ENCODE measurements at regions not wholly inside any gene's neighbourhood (a gene's known extent, or its start where the extent isn't known, plus 50 kb on each side); places are given as distances from the start of the nearest gene placed in this dataset.
"Not testable (repeated sequence)": the region's sequence is repeated elsewhere in the genome, so short reads cannot be mapped to it uniquely, and the experiment has no call there.

DNA sequence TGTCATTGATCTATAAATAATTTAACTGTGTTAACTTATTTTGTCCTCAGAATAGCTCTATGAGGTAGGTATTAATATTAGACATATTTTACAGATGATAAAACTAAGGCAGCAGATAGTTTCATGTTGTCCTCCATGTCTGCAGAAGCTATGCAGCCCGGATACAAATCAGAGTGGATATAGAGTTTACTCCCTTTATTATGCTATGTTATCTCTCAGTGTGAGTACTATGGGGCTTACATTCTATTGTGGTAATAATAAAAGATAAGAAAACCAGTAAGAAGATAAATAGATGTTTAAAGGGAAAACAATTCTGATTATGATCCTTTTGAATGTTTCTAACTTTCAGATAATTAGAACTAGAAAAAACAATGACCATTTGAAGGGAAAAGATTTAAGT, 979.8 kb upstream of the CITED2 start:
- no peak for DNase-seq

DNA sequence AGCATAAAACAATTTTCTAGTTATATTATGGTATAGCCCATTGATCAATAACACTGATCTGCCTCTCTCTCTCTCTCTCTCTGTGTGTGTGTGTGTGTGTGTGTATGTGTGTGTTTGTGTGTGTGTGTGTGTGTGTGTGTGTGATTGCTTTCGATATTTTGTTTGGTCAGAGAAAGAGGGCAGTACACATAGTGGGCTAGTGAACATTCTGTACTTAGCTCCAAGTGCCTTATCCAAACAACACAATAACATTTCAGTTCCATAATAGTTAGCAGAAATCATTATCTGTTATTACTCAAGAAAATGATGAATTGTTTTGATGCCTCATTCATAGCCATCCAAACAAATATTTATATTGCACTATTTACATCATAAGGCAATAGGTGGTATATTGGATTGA, 979.1 kb upstream of the CITED2 start:
- DNase-seq, result no peak

DNA sequence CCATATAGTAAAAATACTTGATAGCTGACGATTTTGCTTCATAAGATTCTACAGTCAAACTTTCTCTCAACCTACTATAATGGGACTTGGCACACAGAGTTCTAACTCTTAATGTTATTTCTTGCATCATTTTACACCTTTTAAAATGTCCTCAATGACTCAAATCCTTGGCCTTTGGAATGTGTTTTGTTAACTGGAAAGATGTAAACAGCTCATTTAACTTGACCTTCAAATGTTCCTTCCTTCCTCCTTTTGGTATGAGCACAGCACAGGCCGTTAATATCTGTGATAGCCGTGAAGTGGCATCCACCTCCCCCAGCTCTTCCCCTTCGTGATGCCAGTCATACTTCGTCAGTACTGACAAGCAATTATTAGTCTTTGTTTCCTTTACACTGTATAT, 972.0 kb upstream of the CITED2 start:
- DNase-seq, result no peak

DNA sequence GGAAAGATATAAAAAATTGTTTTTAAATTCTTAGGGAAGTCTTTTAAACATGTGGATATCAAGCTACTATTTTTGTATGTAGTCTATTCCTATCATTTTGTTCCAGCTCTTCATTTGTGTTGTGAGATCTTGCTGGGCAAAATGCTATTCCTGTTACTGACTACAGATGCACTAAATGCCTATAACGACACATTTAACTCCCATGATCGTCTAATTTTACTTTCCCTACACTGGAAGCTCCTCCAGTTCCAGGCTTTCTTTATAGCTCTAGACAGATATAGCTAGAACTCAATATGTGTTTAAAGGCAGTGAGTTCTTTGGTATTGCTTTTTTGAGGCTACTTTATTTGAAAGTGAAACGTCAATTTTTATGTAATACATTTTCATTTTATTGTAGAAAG, 971.5 kb upstream of the CITED2 start:
- DNase-seq, result no peak

DNA sequence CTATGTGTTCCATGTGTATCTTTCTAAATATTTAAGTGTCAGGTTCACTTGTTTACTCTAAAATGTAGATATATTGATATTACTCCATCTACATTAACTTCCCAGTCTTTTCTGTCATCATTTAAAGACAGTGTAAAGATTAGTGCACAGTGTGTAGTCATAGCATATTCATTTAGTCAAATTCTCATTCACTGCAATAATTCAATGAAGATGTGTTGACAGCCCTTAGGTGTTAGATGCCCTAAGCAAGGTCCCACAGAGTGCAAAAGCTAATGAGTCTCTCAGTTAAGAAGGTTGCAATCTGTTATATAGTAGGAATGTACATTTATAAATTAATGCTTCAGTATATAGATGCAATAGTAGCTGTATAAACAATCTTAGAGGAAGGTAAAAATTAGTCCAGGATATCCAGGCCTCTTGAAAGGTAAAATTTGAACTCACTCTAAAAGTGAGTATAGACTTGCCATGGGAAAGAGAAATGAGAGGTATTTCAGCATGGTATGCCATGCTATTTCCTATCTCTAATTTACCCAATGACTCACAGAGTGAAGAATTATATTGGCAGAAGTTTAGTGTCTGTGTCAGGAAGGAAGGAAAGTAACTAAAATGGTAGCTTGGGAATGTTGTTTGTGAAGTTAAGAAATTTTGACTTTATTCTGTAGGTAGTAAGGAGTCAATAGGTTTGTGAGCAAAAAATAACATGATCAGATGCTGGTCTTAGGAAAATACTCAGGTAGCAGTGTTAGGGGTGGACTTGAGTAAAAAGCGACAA, 969.9 kb upstream of the CITED2 start:
- no peak for DNase-seq

DNA sequence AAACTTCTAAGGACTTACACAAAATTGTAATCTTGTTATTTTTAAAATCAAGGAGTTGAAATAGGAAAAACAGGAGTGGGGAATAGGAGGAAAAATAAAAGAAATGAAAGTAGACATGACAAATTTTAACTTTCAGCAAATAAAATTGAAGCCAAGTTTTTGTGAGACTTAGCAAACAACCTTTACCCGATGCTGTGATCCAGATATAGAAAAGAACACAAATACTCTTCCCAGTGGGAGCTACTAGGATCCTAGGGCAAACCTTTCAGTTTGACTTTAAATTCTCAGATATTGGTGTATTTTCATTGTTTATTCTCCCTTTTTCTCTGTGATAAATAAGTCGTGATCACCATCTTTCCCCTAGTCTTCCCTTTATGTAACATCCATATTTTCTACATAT, 968.7 kb upstream of the CITED2 start:
- DNase-seq, result no peak

DNA sequence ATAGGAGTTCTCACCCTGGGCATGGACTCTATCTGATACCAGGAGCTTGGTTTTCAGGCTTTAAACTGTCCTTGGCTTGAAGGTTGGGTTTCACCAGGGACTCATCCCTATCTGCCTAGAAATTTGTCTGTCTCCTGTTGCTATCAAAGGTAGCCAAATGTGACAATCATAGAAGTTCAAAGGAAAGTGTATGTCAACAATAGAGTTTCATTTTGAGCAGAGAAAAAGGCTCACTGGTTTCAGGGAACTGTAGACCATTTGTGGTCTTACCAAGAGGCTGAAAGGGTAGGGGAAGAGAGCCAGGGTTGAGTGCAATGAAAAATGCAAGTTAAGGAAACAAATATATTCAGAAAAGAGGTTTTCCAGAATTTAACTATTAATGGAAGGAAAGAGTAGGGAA, 966.8 kb upstream of the CITED2 start:
- no peak for DNase-seq

DNA sequence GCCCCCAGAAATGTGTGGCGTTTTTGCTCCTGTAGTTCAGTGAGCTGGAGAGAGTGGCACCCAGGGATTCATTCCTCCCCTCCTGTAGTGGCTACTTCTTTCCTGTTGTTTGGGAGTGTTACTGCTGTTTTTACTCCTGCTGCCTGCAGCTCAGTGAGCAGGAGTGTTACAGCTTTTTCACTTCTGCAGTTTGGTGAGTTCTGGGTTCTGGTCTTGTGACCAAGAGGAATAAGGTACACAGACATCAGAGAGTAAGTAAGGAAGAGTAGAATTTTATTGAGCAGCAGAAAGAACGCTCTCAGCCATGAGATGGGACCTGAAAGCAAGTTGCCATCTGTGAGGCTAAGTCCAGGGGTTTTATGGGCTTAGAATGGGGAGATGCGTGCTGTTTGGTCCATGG, 966.3 kb upstream of the CITED2 start:
- no peak for DNase-seq

DNA sequence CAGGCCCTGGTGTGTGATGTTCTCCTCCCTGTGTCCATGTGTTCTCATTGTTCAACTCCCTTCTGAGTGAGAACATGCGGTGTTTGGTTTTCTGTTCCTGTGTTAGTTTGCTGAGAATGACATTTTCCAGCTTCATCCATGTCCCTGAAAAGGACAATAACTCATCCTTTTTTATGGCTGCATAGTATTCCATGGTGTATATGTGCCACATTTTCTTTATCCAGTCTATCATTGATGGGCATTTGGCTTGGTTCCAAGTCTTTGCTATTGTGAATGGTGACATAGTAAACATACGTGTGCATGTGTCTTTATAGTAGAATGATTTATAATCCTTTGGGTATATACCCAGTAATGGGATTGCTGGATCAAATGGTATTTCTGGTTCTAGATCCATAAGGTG, 964.6 kb upstream of the CITED2 start:
- DNase-seq, result not testable (repeated sequence)

DNA sequence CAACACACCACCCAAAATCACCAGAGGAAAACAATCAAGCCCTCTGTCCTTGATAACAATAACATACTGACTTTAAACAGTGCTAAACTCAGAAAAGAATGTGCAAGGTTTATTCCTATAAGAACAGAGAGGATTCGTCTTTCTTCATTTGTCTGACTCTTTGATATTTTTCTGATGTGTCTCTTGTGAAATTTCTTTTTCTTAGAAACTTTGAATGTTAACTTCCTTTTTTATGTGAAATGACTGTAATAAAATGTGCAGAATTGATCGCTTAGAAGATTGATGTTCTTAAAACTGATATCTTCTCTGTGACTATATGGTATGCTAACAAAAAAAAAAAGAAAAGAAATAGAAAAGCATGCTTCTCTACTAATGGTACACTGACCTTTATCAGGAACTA, 947.4 kb upstream of the CITED2 start:
- DNase-seq, result no peak

DNA sequence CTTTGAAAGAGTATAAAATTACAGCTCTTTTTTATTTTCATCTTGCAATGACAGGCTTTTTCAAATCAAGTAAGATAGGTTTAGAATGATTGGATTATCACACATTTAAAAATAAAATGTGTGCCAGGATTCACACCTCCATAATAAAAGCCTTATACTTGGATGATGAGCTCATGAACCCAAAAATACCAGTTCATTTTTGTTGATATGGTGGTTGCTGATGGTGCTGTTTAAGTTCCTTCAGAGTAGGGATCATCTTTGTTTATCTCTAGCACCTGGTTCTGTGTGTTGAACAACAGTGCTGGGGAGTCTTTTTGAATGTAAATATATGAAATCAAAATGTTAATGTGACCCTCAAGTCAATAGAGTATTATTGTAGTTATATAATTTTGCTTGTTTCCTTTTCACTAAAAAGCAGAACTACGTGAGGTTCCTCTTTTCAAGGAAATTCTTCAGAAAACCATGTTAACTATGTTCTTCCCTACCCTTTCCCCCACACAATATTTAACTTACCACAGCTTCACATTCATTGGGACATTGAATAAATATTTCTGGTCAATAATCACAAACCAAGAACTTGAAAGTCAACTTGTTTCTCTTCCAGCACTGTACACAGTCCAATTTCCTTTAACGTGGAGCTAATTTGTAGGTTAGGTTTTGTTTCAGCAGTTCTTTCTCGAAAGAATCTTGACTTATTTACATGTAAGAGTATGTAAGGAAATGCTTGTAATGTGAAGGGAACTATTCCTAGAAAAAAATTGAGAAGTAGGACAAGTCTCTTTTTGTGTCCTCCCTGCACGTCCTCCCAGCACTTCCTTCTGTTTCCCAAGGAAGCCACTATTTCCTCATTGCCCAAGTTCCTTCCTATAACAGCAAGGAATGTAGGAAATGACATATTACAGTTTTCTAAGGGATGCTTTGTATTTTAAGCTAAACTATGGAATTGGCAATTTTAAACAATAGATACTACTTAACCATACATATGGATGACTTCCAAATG, 945.9 kb upstream of the CITED2 start:
- DNase-seq, result no peak

DNA sequence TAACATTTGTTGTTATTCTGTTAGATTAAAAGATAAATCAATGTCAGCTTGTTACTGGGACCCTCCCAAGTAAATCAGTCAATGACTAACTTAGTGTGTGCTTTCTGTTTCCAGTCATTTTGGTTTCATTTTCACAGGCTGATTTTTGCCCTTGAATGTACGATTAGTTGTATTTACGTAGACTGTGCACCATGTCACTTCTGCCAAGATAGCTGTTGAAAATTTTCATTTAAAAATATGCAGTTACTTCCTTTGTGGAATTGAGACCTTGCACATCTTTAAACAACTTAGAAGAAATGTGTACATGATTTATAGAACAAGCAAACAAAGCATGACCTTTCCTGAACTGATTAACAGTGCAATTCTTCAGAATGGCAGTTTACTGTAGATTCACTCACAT, 944.8 kb upstream of the CITED2 start:
- no peak for DNase-seq

DNA sequence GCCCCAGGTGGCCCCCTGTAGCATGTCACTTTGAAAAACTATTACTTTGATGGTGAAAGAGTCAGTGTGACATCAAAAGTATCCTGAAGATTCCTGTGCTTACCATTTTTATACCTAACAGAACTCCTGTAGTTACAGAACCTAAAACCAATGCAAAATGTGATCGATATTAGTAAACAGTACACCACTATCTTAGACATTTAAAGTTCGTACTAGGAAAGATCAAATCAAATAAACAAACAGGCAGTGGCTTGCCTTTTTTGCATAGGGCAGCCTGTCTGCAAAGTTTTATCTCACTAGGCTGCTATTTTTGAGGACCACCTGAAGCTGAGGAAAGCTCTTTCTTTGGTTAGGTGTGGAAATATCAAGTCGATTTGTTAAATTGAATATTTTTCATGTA, 944.0 kb upstream of the CITED2 start:
- no peak for DNase-seq

DNA sequence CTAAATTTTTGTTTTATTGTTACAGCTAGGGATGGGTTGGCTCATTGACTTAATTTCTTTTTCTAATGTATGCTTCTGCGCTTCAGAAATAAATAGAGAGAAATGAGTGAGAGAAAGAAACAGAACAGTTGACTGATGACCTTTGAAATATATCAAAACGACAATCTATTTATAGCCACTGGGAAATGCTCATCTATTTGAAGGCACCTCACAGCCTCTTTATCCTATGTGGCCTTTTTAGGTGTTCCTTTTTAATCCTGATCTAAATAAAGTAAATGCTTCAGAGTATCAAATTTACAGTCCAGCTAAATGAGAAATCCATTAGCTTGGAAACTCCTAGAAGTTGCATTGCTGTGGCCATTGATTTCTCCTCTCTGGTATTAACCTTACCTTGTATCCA, 943.5 kb upstream of the CITED2 start:
- DNase-seq, result no peak

DNA sequence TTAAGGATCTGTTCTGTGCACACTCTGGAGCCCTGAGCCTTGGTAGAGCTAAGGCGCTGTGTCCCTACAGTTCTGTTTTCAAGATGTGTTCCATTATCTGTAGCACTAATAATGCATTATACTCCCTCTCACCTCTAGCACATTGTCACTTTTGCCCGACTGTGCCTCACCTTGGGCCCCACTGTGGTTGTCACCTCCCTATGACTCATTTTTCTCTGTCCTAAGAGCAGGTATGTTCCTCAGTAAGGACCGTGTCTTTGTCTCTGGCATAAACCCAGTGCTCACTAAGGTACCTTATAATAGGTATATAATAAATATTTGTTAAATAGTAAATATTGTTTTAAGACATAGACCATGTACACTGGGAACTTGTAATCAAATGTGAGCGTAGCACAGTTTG, 942.5 kb upstream of the CITED2 start:
- no peak for DNase-seq

DNA sequence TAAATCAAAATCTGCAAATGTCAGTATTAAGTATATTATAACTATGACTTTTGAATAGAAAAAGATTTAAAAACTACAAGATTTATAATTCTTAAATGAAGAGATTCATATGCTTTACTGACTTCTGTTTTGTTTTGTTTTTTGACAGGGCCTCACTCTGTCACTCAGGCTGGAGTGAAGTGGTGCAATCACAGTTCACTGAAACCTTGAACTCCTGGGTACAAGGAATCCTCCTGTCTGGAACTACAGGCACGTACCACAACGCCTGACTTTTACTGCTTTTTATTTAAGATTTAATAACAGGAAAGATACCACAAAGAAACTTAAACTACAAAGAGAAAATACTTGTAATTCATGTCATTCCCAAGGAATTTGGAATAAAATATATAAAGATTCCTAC, 940.2 kb upstream of the CITED2 start:
- DNase-seq, result no peak

DNA sequence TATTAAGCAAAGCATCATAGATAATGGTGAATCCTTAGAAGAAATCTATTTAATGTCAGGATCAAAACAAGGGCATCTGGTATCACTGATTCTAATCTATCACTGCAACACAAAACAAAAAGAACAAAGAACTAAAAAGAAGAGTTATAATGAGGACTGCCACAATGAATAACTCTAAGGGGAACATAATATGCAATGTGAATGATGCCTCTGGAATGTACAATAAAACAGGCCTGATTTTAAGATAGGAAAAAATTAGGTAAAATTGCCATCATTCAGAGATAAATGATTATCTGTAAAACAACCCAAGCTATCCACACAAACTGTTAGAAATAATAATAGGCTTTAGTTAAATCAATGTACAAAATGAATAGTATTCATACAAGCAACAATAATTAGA, 936.7 kb upstream of the CITED2 start:
- DNase-seq, result no peak

DNA sequence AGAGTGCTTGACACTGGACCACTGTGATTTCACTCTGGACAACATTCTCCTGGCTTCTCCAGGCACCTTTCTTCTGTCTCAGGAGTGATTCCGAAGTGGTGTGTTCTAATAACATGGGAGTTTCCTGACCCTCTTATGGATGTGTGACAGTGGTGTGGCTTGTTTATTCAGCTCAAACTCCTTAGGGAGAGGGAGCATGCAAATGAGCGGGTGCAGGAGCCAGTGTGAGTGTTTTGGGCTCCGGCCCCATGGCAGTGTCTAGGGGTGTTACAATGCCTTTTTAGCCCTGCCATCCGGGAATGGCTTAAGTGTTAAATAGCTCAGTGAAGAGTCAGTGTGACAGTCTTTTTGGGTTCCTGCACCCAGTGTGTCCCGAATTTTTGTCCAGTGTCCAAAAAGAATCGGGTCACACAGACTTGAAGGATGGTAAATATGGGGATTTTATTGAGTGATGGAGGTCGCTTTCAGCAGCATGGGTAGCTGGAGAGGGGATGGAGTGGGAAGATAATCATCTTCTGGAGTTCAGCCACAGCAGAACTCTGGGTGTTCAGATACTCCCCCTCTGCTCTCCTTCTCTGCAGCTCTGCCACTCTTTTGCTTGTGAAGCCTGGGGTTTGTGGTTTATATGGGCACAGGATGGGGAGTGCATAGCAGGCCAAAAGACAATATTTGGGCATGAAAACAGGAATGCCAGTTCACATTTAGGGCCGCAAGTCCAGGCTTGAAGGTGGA, 928.9 kb upstream of the CITED2 start:
- DNase-seq, result no peak

DNA sequence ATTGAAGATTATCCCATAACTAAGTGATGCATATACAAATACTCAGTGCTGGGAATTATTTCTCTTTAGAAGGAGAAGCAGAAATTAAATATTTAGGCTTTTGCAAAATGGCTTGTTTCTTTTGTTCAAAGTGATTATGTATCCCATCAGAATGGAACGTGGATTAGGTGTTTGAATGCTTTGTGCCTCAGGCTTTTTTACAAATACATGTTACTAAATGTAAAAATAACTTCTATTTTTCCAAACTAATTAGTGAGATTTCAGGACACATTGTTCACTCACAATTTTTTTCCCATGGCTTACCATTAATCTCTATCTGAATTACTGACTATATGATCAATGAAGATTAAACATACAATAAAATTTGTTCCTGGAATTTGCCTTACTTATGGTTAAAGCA, 925.9 kb upstream of the CITED2 start:
- DNase-seq, result no peak

DNA sequence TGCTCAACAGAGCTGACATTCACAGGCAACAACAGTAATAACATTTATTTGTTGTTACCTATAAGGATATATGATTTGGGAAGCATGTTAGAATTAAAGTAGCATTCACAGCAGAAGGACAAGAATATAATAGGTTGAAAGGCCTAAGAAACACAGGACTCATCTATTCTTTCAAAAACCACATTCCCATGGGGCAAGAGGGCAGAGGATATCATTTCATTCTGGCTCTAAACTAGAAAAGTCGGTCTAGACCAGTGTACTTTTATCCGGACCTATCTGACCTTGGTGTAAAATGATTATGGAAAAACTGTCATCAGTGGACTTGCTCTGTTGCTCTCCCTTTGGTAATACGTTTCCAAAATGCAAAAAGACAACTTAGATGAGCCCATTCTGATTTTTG, 914.7 kb upstream of the CITED2 start:
- DNase-seq, result no peak

DNA sequence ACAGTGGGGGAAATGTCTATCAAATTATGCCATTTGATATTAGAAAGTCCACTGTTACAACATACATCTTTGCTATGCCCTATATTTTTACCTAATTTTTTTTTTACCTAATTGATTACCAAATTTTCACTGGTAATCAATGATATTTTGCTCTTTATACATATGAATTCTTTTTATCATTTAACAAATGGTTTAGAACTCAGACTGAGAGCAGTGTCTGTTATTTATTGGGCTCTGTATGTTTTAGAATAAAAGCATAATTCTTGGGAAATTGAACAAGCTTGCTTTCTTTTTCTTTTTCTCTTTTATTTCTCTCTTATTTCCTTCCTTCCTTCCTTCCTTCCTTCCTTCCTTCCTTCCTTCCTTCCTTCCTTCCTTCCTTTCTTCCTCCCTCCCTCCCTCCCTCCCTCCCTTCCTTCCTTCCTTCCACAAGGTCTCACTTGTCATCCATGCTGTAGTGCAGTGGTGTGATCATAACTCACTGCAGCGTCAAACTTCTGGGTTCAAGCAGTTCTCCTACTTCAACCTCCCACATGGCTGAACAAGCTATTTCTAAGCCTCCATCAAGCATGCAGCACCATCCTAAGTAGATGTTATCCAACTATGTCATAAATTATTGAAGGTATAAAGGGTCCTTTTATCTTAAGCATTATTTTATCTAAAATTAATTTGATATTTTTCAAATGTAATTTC, 911.7 kb upstream of the CITED2 start:
- DNase-seq, result no peak

DNA sequence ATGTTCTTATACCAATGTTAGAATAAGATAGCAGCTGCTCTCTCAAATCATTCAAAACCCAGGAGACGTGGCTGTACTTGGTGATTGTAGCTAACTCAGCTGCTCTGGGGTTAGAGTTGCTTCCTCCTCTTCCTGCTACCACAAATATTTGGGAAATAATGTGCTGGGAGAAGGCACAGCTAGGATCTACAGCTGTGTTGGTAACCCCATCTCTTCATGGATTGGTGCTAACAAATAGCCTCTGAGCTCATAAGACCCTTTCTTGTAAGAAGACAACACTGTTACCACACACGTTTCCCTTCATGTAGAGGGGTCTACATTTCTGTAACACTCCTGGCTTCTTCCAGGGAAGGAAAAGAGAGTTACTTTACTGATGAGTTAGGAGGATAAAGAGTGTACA, 911.0 kb upstream of the CITED2 start:
- DNase-seq, result no peak

DNA sequence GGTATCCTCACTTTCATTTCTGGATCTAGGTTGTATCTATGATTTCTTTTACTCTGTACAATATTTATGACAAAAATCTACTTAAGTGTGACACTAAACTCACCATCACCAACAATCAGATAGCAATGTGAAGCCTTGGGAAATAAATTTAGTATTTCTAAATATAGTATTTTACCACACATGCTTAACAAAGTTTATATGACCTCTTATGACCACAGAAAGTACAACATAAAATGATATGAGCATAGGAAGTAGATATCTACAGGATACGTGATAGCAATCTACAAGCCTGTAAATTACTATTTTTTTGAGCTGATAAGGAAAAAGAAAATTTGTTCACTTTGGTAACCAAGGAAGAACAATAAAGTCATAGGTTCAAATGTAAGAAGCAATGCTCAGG, 910.4 kb upstream of the CITED2 start:
- DNase-seq, result no peak

Measured in CD4-positive, alpha-beta T cell treated with Interleukin-21 for 1 hour (primary cell).